ENCODE measurements at regions not wholly inside any gene's neighbourhood (a gene's known extent, or its start where the extent isn't known, plus 50 kb on each side); places are given as distances from the start of the nearest gene placed in this dataset.
"Not testable (repeated sequence)": the region's sequence is repeated elsewhere in the genome, so short reads cannot be mapped to it uniquely, and the experiment has no call there.

DNA sequence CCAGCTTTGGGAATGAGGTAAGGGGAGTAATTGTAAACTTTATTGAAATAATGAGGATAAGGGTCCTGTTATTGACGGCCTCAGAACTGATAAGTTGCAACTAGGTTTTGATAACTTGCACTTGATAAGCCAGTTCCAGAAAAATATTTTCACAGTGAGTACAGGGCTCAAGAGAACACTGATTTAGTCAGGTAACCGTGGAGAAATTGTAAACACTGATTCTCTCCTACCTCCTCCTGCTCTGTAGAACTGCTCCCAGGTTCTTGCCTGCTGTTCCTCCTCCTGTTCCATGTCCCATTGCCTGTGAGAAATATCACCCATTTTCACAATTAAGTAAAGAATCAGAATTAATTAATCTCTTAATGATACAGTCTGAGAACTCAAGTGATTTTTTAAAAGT is 55.0 kb upstream of the CXXC4 start:
- no peak for DNase-seq

DNA sequence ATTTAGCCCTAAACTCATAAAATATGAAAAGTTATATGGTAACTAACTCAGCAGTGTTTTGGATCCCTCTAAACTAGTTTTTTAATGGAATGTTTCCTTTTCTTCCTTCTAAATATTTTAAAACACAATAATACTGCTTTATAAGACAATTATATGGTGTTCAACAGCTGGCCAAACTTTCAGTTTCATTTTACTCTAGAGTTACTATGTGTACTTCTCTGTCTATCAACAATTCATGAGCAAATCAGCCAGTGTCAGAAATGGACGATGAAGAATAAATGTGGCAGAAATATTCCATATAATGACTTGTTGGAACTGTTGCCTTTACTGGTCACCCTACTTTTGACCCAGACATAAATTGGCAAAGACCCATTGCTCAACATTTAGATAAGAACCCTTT is 64.8 kb upstream of the CXXC4 start:
- no peak for DNase-seq

DNA sequence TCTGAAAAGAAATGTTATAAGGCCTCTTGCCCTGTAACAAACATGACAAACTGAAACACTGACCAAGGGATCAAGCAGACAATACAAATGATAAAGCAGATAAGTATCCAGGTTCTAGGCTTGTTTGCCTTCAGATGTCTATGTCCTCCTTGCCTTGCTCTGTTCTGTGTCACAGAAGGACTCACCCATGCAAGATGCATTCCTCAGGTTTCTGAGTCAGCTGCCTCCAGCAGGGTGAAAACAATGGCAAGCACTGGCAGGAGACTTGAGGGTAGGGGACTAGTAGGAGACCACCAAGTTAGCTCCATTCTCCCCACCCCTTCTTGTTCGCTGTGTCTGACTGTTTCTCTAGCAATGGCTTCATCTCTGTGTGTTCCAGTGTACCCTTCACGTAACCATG is 76.6 kb upstream of the CXXC4 start:
- no peak for DNase-seq

DNA sequence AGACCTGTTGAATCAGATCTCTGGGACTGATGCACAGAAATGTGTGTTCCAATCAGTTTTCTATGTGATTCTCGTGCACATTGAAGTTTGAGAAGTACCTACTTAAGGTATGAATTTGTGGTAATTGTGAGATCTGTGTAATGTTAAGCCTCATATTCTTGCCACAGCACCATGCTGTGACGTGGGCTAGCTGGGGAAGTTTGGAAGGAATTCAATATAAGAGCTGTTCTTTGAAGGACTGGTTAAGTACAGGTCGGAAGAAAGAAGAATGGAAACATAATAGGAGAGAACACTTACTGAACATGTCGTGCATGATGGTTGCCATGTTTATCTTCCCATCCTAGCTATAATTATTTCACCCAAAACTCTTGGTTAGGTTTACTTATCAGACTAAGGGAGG is 79.7 kb upstream of the CXXC4 start:
- no peak for DNase-seq

DNA sequence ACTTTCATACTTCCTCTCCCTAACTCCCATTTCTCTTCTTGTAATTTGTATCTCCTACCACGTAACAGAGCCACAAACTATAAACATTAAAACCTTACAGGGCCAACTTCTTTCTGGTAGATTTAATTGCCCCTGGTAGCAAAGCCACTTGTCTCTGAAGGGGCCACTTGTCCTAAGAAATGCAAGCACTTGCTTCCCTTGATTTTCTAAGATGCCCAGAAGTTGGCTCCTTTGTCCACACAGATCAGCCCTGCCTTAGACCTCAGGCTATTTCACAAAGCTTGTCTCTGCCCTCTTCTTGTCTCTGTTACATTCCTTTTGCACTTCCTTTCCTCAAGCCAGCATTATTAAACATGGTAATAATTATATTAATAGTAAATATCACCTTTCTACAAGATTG is 80.6 kb upstream of the CXXC4 start:
- no peak for DNase-seq

DNA sequence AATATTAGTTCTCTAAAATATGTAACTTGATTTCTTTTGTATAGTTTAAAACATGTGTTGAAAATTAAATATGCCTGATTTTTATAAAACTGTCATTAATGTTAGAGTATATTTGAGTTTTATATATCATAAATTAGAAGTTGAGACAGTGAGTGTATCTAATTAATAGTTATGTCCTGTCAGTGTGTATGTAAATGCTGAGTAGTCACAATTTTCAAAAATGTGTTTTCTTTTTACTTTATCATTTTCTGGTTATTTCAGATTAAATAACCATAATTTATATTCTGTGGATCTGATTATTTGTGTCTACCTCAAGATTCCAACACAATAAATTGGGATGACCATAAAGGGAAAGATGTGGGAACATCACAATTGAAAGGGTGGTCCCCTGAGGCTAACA is 82.7 kb upstream of the CXXC4 start:
- no peak for DNase-seq

DNA sequence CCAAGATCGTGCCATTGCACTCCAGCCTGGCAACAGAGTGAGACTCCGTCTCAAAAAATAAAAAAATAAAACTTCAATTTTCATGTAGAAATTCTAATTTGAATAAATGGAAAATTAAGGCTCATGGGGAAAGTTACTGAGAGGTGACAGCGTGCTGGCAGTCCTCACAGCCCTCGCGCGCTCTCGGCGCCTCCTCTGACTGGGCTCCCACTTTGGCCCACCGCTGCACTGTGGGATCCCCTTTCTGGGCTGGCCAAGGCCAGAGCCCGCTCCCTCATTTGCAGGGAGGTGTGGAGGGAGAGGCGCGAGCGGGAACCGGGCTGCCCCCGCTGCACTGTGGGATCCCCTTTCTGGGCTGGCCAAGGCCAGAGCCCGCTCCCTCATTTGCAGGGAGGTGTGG is 86.8 kb upstream of the CXXC4 start:
- not testable (repeated sequence) for DNase-seq

DNA sequence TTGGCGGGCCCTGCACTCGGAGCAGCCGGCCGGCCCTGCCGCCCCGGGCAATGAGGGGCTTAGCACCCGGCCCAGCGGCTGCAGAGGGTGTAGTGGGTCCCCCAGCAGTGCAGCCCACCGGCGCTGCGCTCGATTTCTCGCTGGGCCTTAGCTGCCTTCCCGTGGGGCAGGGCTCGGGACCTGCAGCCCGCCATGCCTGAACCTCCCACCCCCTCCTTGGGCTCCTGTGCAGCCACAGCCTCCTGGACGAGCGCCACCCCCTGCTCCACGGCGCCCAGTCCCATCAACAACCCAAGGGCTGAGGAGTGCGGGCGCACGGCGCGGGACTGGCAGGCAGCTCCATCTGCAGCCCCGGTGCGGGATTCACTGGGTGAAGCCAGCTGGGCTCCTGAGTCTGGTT is 87.4 kb upstream of the CXXC4 start:
- not testable (repeated sequence) for DNase-seq

DNA sequence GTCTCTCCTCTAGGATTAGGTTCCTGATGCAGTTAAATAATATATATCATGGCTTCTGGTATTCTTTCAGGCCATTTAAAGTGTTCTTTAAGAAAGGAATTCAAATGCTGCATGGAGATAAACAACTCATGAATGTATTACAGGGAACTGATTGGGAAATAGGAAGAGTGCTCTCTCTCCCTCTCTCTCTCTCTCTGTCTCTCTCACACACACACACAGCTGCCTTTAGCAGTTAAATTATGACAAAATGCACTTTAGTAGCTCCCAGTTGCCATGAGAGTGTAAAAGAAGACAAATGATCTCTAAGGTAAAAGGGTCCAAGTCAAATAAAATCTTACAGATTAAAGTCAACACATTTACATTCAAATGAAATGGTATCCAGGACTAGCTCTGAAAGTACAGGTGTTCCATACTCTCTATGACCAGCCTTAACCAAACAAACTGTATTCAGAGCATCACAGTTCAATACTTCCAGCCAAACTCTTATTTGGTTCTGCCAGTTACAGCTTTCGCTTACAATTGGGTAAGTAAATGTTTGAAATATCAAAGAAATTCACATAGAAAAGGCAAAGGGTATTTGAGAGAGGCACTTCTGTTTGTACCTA is 94.7 kb upstream of the CXXC4 start:
- DNase-seq: no peak

DNA sequence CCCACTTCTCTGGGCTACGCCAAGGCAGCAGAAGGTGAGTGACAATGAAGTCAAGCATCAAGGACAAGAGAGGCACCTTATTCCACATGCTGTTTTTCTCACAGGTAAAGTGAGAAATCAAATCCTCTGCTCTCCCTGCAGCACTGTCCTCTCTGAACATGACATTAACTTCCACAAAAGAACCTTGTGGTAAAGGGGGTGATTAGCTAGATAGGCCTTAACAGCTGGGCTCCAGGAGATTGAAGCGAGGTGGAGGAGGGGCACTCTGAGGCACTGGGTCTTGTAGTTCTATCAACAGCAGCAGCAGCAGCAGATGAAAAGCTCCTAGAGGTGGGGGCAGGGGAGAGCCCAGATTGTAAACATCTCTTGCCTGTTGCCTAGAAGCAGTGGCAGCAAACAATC is 96.8 kb upstream of the CXXC4 start:
- no peak for DNase-seq

DNA sequence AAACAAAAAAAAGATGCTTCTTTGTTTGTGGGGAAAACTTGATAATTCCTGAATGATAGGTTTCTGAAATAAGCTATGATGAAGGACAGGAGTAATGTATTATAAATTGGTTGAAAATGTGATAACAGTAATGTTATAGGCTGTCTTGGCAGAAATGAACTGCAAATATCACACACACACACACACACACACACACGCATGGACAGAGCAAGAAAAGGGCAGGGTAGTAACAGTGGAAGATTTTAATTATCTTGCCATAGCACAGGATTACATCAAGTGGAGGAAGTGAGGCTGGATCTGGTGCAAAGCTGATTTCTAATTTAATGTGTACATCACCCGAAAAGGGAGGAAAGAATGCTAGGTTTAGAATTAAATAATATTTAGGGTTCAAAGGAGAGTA is 97.5 kb upstream of the CXXC4 start:
- DNase-seq: no peak

DNA sequence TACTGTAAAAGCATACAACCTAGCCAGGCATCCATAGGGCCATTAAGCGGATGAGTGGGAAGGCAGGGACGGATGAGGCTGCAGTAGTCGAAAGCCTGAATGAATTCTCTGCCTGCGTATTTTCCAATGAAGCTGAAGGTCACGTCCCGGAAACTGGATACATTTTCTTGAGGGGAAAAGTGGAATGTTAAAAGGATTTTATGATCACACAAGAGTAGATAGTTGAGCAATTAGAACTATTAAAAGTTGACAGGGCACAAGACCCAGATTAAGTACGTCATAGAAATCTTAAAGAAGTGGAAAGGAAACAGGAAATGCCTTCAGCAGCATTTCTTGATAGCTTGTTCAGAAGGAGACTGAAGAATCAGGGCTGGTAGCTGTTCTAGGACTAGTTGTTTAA is 98.3 kb upstream of the CXXC4 start:
- no peak for DNase-seq

DNA sequence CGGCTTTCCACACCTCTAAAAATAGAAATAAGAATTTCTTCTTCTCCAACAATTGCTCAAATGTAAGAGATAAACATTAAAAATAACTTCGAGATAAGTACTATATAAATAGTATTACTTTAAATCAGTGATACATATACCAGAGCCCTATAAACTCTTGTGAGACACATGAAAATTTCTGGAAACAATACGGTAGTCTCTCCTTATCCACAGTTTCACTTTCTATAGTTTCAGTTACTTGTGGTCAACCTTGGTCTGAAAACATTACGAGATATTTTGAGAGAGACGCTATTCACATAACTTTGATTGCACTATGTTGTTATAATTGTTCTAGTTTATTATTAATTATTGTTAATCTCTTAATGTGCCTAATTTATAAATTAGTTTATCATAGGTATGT is 101.5 kb upstream of the CXXC4 start:
- DNase-seq: no peak

DNA sequence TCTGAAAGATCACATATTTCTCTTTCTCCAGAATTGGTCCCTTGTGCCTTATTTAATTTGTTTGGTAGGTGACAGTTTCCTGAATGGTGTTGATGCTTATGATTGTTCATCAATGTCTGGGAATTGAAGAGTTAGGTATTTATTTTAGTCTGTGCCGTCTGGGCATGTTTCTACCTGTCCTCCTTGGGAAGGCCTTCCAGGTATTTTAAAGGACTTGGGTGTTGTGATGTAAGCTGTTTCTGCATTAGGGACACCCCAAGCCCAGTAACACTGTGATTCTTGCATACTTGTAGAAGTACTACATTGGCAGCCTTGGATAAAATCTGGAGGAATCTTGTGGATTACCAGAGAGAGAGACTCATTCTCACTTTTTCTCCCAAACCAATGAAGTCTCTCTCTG is 120.8 kb upstream of the CXXC4 start:
- no peak for DNase-seq

DNA sequence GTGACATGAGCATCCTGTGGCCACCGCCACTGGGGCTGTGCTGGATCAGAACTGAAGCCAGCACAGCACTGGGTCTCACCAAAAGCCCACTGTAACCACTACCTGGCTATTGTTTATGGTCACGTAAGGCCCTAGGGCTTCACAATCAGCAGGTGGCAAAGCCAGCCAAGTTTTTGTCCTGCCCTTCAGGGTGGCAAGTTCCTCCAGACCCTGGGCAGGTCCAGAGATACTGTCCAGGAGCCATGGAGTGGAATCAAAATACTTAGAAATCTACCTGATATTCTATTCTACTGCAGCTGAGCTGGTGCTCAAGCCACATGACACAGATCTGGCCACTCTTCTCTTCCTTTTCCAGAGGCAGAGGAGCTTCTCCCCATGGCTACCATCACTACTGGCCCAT is 121.2 kb upstream of the CXXC4 start:
- no peak for DNase-seq

DNA sequence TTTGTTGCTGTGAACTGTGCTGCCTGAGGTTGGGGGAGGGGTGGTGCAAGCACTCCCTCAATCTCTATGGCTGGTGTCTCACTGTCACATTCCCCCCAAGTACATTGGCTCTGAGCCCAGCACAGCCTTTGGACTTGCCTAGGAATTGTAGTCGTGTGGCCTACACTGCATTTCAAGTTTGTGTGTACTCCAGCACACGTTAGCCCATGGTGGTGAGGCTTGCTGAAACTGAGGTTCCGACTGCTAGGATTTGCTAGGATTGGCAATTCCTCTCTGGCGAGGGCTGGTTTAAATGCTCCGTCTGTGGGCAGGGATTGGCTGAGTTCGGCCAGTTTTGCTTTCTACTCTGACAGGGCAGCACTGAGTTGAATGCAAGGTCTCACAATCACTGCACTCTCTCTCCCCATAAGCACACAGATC is 121.7 kb upstream of the CXXC4 start:
- no peak for DNase-seq

DNA sequence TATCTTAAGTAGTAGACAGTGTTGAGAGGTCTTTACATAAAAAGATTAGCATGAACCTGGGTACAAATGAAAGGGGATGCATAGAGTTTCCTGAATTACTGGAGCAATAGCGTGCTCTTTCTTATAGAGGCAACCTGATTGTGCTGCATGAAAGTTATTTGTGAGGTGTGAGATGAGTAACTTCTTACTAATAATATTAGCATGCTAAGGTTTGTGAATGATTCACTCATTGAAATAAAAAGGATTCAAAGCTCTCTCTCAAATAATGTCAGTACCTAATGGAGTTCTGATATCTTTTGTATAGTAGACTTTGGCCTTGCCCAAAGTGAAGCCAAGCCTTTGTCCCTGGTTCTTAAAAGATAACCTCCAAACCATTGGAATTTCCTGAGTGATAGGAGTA is 131.0 kb upstream of the CXXC4 start:
- no peak for DNase-seq

DNA sequence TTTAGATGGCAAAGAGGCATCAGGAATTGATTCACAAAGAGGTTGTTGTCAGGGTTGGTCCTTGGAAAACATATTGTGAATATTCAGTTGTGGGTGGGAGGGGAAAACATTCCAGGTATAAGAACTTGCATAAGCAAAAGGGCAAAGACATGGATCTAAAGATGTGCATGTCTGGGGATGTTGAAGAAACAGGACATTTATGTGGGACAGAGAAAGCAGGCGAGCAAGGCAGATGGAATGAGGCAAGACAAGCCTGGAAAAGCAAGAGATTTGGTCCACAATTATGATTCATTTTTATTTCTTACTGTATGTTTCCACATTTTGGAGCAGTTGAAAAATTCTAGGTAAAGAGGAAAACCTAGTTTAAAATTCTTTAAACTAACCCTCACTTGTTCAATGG is 134.9 kb upstream of the CXXC4 start:
- DNase-seq: no peak

DNA sequence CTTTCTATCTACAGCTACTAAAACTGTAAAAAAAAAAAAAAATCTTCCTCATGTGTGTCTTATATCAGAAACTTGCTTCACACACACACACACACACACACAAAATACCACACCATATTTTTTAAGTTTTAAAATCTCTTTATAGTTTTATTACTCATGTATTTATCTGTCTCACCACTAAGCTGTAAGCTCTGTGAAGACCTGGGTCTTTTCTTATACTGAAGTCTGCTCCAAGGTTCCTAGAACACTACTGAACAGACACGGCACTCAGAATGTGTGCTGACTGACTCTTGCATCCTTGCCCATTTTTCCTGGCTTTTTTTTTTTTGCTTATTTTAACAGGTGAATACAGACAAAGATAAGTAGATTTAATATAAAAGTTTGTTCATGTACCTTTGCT is 135.6 kb upstream of the CXXC4 start:
- DNase-seq: no peak

DNA sequence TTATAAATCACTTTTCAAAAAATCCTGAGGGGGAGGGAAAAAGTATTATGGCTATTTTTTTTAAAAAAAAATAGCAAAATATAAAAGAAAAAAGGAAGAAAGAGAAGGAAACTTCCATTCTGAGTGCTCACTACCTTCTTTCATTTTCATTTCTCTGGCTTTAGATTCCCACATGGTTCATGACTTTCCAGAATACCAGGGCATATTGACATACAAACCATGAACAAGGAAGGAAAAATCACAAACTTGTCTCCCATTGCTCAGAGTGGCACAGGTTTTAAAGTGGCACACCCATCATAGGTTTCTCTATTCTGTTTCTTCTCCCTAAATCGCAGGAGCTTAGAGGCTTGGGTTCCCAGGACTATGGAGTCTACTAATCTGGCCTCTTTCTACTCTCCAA is 136.3 kb upstream of the CXXC4 start:
- DNase-seq: no peak

DNA sequence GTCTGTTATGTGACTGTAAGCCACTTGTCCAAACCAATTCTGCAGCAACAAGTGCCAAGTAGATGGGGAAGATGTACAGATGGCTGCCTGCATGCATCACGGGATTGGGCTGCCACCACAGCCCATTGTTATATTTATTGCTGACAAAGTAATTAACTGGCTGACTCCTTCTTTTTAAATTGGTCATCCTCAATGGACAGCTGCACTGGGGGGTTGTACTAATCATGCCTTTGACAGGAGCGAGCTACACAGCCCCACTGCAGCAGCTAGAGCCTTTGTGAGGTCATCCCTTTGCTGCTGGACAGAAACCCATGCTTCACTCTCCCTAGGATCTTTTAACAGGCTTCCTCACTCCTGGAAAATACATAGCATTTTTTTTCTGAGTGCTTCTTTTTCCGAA is 146.7 kb upstream of the CXXC4 start:
- DNase-seq: no peak

DNA sequence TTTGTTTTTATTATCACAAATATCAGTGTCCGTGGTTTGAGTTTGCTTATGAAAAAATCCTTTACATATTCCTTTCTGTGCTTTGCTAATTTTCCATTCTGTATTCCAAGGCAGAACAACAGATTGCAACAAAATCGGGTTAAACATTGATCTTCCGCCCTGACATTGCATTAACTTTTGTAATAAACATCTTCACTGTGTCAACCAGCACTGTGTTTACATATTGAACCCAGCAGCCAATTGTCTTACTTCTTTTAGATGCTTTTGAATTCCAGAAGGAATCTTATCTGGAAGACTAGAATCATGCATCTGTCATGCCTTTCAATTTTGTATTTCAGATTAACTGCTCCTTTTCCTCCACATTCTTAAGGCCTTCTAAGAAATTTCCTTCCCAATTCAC is 147.8 kb upstream of the CXXC4 start:
- DNase-seq: no peak

DNA sequence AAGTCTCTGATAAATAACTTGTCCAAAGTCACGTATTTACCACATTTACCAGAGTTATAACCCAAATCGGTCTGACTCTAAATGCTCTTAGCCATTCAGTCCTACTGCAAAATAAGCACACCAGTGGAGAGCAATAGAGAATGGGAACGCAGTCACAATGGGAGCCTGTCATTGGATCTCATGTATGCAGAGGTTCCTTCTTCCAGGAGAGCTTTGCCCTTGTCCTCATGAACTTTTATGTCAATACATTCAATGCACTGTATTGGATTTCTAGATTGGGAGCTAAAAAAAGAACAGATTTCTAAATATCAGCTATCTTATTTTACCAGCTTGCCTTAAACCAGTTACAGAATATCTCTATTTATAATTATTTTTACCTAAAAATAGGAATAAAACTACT is 149.1 kb upstream of the CXXC4 start:
- DNase-seq: no peak

DNA sequence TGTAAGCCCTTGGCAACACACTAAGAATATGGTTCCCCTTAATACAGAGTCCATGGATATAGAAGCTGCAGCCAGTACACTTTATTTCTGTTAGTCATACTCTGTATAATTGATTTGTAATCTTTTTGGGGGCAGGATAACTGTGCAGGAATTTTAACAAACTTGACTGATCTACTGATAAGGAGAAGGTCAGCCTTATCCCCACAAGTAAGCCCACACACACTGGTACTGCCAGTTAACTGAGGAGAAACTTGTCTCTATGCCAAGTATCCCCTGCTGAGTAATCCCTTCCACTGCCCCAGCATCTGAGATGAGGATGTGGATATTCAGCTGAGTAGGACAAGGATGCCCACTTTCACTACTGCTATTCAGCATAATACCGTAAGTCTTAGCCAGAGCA is 154.9 kb upstream of the CXXC4 start:
- DNase-seq: no peak

DNA sequence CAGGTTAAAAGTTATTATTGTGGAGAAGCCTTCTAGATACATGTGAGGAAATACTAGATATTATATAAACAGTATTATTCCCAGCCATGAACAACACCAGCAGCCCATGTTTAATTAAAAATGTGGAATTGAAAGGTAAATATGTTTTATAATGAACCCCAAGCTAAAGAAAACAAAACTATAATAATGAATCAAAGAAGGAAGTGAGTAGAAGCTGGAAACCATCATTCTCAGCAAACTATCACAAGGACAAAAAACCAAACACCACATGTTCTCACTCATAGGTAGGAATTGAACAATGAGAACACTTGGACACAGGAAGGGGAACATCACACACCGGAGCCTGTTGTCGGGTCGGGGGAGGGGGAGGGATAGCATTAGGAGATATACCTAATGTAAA is 167.6 kb upstream of the CXXC4 start:
- DNase-seq: not testable (repeated sequence)

DNA sequence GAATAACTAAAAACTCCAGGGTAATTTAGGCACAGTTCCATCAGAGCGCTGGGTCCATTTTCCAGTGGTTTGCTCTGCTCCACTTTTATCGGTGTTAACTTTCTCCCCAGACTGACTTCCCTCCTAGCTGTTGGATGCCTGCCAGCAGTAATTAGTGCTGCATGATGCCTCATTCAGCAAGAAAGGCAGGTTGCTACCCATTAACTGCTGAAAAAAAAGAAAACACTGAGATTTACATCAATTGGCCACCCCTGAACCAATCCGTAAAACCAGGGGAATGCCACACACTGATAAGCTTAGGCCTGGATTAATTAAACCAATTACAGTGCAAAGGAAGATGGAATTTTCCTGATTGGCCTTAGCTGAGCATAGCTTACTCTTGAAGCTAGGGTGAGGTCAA is 182.4 kb upstream of the CXXC4 start:
- no peak for DNase-seq

All from SIG-M5 (cell line).